Neural progenitor cell (in vitro differentiated cells): ENCODE measurements at regions not wholly inside any gene's neighbourhood (a gene's known extent, or its start where the extent isn't known, plus 50 kb on each side); places are given as distances from the start of the nearest gene placed in this dataset.

Source experiments
- CTCF ChIP-seq: fragments of 200-600 bp; sonication (generic); IDR thresholded peaks from 2 replicates; pipeline ENCODE4 v1.5.1; 2017; ENCODE audit warnings: antibody characterized with exemption, mild to moderate bottlenecking
- EZH2 ChIP-seq: fragments of 200-600 bp; sonication (generic); IDR thresholded peaks from 2 replicates; pipeline ENCODE4 v1.6.1; 2017; ENCODE audit warnings: antibody characterized with exemption, mild to moderate bottlenecking, moderate library complexity
- EZH2phosphoT487 ChIP-seq: fragments of 200-600 bp; sonication (generic); IDR thresholded peaks from 2 replicates; pipeline ENCODE4 v1.6.1; 2017; ENCODE audit warnings: antibody characterized with exemption

- TF ChIP-seq CTCF (no peak), EZH2phosphoT487 (no peak), EZH2 (no peak)
These were observed 308.7 kb upstream of the PLXNA2 start for GRCh38 chr1:208552928-208553327.
